Breast epithelium (tissue), 3 donors: ENCODE measurements at regions not wholly inside any gene's neighbourhood (a gene's known extent, or its start where the extent isn't known, plus 50 kb on each side); places are given as distances from the start of the nearest gene placed in this dataset.

Experiments used
- CTCF ChIP-seq, 3 donors: fragments of 450-650 bp; IDR thresholded peaks; one replicate each; pipeline ENCODE4 v1.5.1; 2016 to 2017; ENCODE audit warnings: antibody characterized with exemption in 3 of 3, mild to moderate bottlenecking in 3 of 3, moderate library complexity in 3 of 3
- POLR2A ChIP-seq: fragments of 450-650 bp; IDR thresholded peaks from one replicate; pipeline ENCODE4 v1.6.1; 2016; ENCODE audit warnings: antibody characterized with exemption, mild to moderate bottlenecking, moderate library complexity

GRCh38 chr5:105968981-105969380, 1701.8 kb downstream of the EFNA5 start:
- no peak for TF ChIP-seq POLR2A
- TF ChIP-seq CTCF (IDR thresholded peaks at IDR 0.05): no peak
